ENCODE measurements at regions not wholly inside any gene's neighbourhood (a gene's known extent, or its start where the extent isn't known, plus 50 kb on each side); places are given as distances from the start of the nearest gene placed in this dataset.

DNA sequence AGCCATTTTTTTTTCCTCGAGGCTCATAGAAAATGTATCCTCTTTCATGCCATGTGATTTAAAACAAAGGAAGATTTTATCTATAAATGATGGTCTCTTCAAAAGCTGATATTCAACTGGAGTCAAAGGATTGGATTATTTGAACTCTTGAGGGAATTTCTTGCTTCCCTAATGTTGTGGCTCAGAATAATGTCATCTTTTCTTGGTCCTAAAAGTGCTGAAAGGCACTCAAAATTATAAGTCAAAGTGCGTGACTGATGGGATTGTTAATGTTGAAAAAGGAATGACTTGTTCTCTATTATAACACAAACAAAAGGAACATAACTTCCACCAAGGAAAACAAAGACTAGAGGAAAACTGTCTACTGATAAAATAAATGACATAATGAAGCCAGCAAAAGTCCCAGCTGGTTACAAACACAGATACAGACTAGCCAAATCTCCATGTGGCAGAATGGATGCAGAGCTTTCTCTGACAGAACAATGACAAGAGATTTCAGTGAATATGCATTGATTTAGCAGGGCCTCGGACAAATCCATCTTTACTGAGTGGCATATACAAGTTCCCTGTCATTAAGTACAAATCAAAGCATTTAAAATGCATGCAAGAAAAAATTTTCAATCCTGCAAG is 552.6 kb downstream of the GBA3 start:
- Histone ChIP-seq H3F3A (ENCODE audit: low read depth) (no peaks in the 10 kb centered on the region), H3K79me2 (ENCODE audit: insufficient read depth, low read length) (no peaks in the 10 kb centered on the region), H3K9me3 (ENCODE audit: insufficient read depth, low read depth, low read length) (no peaks in the 10 kb centered on the region), H4K20me1 (ENCODE audit: insufficient read depth, low read length, poor library complexity, severe bottlenecking) (no peaks in the 10 kb centered on the region), H3K4me2 (ENCODE audit: low read depth, low read length, poor library complexity, severe bottlenecking) (no peak overlapping the region), H3K4me1 (ENCODE audit: insufficient read depth, low read length, poor library complexity, severe bottlenecking) (no peaks in the 10 kb centered on the region), H3K27me3 (ENCODE audit: insufficient read depth, low read length, poor library complexity, severe bottlenecking) (no peaks in the 10 kb centered on the region), H2AFZ (ENCODE audit: low read length) (no peak overlapping the region), H3K9ac (ENCODE audit: low read depth, low read length, poor library complexity, severe bottlenecking) (no peak overlapping the region), H3K9me2 (replicated peaks; ENCODE audit: low read depth, low read length) (no peaks in the 10 kb centered on the region), H3K36me3 (ENCODE audit: insufficient read depth, low read length) (no peaks in the 10 kb centered on the region), H3K4me3 (ENCODE audit: low read length, poor library complexity, severe bottlenecking) (no peak overlapping the region)
- TF ChIP-seq EZH2phosphoT487 (IDR thresholded peaks at IDR 0.05; ENCODE audit: borderline replicate concordance): no peak
- TF ChIP-seq, protein P1, sequence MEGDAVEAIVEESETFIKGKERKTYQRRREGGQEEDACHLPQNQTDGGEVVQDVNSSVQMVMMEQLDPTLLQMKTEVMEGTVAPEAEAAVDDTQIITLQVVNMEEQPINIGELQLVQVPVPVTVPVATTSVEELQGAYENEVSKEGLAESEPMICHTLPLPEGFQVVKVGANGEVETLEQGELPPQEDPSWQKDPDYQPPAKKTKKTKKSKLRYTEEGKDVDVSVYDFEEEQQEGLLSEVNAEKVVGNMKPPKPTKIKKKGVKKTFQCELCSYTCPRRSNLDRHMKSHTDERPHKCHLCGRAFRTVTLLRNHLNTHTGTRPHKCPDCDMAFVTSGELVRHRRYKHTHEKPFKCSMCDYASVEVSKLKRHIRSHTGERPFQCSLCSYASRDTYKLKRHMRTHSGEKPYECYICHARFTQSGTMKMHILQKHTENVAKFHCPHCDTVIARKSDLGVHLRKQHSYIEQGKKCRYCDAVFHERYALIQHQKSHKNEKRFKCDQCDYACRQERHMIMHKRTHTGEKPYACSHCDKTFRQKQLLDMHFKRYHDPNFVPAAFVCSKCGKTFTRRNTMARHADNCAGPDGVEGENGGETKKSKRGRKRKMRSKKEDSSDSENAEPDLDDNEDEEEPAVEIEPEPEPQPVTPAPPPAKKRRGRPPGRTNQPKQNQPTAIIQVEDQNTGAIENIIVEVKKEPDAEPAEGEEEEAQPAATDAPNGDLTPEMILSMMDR (conservative IDR thresholded peaks at IDR 0.05; ENCODE audit: low read length): no peak

DNA sequence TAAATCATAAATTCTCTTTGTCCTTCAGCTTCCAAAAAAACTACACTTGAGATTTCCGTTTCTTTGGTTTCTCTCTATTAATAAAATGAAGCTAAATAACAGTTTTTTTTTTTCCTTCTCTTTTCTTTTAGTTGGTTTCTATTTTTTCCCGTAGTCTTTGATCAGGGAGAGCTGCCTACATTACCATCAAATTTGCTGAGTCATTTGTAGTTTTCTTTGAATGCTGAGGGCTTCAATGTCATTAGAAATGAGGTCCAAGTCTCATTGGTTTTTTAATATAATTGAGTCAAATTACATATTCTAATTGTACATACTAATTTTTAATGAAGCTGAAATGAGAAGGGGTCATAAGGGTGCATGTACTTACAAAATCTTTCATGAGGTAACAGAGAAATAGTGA is 550.2 kb downstream of the GBA3 start:
- Histone ChIP-seq H3K9ac (ENCODE audit: low read depth, low read length, poor library complexity, severe bottlenecking) (no peak overlapping the region), H3K4me1 (ENCODE audit: insufficient read depth, low read length, poor library complexity, severe bottlenecking) (no peaks in the 10 kb centered on the region), H3K9me2 (replicated peaks; ENCODE audit: low read depth, low read length) (no peaks in the 10 kb centered on the region), H3K9me3 (ENCODE audit: insufficient read depth, low read depth, low read length) (no peaks in the 10 kb centered on the region), H3K4me3 (ENCODE audit: low read length, poor library complexity, severe bottlenecking) (no peak overlapping the region), H3K27me3 (ENCODE audit: insufficient read depth, low read length, poor library complexity, severe bottlenecking) (no peaks in the 10 kb centered on the region), H2AFZ (ENCODE audit: low read length) (no peak overlapping the region), H3F3A (ENCODE audit: low read depth) (no peaks in the 10 kb centered on the region), H3K4me2 (ENCODE audit: low read depth, low read length, poor library complexity, severe bottlenecking) (no peak overlapping the region), H4K20me1 (ENCODE audit: insufficient read depth, low read length, poor library complexity, severe bottlenecking) (no peaks in the 10 kb centered on the region), H3K79me2 (ENCODE audit: insufficient read depth, low read length) (no peaks in the 10 kb centered on the region), H3K36me3 (ENCODE audit: insufficient read depth, low read length) (no peaks in the 10 kb centered on the region)
- no peak for TF ChIP-seq EZH2phosphoT487 (IDR thresholded peaks at IDR 0.05; ENCODE audit: borderline replicate concordance)
- TF ChIP-seq, protein P1 (conservative IDR thresholded peaks at IDR 0.05; ENCODE audit: low read length): no peak

DNA sequence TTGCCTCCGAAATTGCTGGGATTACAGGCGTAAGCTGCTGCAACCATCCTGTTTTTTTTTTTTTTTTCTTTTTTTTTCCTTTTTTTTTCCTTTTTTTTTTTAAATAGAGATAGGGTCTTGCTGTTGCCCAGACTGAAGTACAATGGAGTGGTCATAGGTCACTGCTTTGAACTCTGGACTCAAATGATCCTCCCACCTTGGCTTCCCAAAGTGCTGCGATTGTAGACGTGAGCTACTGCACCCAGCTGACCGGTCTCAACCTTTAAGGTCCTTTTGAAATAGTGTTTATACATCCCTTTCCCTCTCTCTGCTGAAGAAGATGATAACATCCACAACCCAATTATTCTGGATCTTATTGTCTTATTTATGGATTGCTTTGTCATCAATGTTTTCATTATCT is 548.7 kb downstream of the GBA3 start:
- H4K20me1 ChIP-seq (ENCODE audit: insufficient read depth, low read length, poor library complexity, severe bottlenecking): no peaks in the 10 kb centered on the region
- H2AFZ ChIP-seq (ENCODE audit: low read length): no peak overlapping the region
- H3K4me1 ChIP-seq (ENCODE audit: insufficient read depth, low read length, poor library complexity, severe bottlenecking): no peaks in the 10 kb centered on the region
- H3K9me2 ChIP-seq (replicated peaks; ENCODE audit: low read depth, low read length): no peaks in the 10 kb centered on the region
- no peak overlapping the region for H3K4me3 ChIP-seq (ENCODE audit: low read length, poor library complexity, severe bottlenecking)
- H3K9ac ChIP-seq (ENCODE audit: low read depth, low read length, poor library complexity, severe bottlenecking): no peak overlapping the region
- H3K4me2 ChIP-seq (ENCODE audit: low read depth, low read length, poor library complexity, severe bottlenecking): no peak overlapping the region
- no peaks in the 10 kb centered on the region for H3F3A ChIP-seq (ENCODE audit: low read depth)
- no peaks in the 10 kb centered on the region for H3K79me2 ChIP-seq (ENCODE audit: insufficient read depth, low read length)
- H3K9me3 ChIP-seq (ENCODE audit: insufficient read depth, low read depth, low read length): no peaks in the 10 kb centered on the region
- no peaks in the 10 kb centered on the region for H3K27me3 ChIP-seq (ENCODE audit: insufficient read depth, low read length, poor library complexity, severe bottlenecking)
- TF ChIP-seq, protein P1 (conservative IDR thresholded peaks at IDR 0.05; ENCODE audit: low read length): no peak
- TF ChIP-seq EZH2phosphoT487 (IDR thresholded peaks at IDR 0.05; ENCODE audit: borderline replicate concordance): no peak
- no peaks in the 10 kb centered on the region for H3K36me3 ChIP-seq (ENCODE audit: insufficient read depth, low read length)
